Epithelial cell of esophagus (primary cell): ENCODE measurements at regions not wholly inside any gene's neighbourhood (a gene's known extent, or its start where the extent isn't known, plus 50 kb on each side); places are given as distances from the start of the nearest gene placed in this dataset.
A peak's percentile ranks its signal among the peaks of the same experiment; 100 is the strongest.

Experiments used
- DNase-seq: peaks from one replicate; pipeline ENCODE4 v3.0.0; 2010; ENCODE audit warnings: low read depth
- H3K4me3 ChIP-seq: 2 replicates; pipeline ENCODE4 v1.5.1; 2011; ENCODE audit warnings: mild to moderate bottlenecking, low read length, control low read depth
- TF ChIP-seq, protein P1 (sequence below): IDR thresholded peaks from 2 replicates; pipeline ENCODE4 v1.5.1; 2011; ENCODE audit warnings: low read depth, mild to moderate bottlenecking, low read length, control low read depth, inconsistent platforms; ENCODE audit not compliant: insufficient read depth; ENCODE audit errors: missing control alignments

DNA sequence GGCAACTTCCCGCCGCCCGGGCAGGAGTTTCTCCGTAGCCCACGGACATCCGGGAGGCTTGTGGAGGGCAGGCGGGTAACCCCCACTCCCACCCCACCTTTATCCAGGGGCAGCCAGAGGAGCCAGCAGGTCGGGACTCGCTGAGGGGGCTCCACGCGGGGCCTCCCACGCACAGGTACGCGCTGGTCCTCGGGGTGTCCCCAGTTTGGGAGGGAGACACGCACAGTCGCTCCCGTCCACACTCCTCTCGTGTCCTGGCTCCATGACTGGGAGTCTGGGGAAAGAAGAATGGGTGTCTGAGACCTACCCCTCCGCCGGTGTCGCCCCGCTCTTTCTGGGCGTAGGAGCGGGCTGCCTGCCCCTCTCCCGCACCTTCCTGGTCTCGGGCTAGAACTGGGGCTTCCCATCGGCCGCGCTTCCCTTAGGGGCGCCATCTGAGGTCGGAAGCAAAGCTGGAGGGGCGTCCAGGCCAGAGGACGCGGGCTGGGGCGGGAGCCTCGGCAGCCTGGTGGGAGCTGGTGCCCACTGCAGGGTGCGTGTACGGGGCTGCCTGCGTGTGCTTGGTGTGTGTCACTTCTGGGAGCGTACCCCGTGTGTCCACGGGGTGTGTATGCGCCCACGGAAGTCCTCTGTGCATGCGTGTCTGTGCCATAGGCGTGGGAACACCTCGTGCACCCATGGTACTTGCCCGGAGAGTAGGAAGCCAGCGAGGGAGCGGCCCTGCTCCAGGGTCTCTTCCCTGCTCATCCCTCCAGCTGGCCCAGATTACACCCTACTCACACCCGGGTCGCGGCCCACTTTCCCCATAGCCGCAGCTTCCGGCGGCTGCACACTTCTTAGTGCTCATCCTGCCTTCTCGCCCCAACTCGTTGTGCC lies 73.0 kb upstream of the LEP start:
- DNase-seq: no peak
- TF ChIP-seq, protein P1, sequence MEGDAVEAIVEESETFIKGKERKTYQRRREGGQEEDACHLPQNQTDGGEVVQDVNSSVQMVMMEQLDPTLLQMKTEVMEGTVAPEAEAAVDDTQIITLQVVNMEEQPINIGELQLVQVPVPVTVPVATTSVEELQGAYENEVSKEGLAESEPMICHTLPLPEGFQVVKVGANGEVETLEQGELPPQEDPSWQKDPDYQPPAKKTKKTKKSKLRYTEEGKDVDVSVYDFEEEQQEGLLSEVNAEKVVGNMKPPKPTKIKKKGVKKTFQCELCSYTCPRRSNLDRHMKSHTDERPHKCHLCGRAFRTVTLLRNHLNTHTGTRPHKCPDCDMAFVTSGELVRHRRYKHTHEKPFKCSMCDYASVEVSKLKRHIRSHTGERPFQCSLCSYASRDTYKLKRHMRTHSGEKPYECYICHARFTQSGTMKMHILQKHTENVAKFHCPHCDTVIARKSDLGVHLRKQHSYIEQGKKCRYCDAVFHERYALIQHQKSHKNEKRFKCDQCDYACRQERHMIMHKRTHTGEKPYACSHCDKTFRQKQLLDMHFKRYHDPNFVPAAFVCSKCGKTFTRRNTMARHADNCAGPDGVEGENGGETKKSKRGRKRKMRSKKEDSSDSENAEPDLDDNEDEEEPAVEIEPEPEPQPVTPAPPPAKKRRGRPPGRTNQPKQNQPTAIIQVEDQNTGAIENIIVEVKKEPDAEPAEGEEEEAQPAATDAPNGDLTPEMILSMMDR: no peak
- no peak overlapping the region for H3K4me3 ChIP-seq

GRCh38 chr7:128168667-128169210 lies 72.3 kb upstream of the LEP start:
- DNase-seq: peak; percentile 39
- no peak overlapping the region for H3K4me3 ChIP-seq

GRCh38 chr7:128170461-128170860 lies 70.6 kb upstream of the LEP start:
- no peak overlapping the region for H3K4me3 ChIP-seq
- TF ChIP-seq, protein P1: no peak
- no peak for DNase-seq

More at GRCh38 chr7:128168667-128169210, 72.3 kb upstream of the LEP start:
- TF ChIP-seq, protein P1: no peak

- H3K4me3 ChIP-seq: no peak overlapping the region
- no peak for DNase-seq
- TF ChIP-seq, protein P1: no peak
Observed at GRCh38 chr7:128171342-128171918, 69.6 kb upstream of the LEP start.

- TF ChIP-seq, protein P1: no peak
- no peak for DNase-seq
- no peak overlapping the region for H3K4me3 ChIP-seq
Observed at GRCh38 chr7:128172151-128172550, 68.9 kb upstream of the LEP start.

DNA sequence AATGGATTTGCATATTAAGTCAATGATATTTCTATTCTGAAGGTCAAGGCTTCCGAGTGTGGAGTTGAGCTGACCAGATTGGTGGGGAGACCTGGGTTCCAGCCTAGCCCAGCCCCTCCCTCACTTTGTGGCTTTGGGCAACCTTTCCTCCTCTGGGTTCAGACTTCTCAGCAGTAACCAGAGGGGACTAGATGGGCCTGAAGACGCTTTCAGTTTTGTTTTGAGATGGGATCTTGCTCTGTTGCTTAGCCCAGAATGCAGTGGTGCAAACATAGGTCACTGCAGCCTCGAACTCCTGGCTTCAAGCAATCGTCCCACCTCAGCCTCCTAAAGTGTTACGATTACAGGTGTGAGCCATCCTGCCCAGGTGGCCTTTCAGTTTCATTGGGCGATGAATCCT lies 68.1 kb upstream of the LEP start:
- DNase-seq: no peak
- TF ChIP-seq, protein P1: no peak

More for the DNA sequence above, 68.1 kb upstream of the LEP start:
- no peak overlapping the region for H3K4me3 ChIP-seq
